ENCODE measurements at regions not wholly inside any gene's neighbourhood (a gene's known extent, or its start where the extent isn't known, plus 50 kb on each side); places are given as distances from the start of the nearest gene placed in this dataset.
"Not testable (repeated sequence)": the region's sequence is repeated elsewhere in the genome, so short reads cannot be mapped to it uniquely, and the experiment has no call there.

GRCh38 chr12:9464408-9464807 lies 143.3 kb downstream of the KLRB1 start:
- no peak for FAIRE-seq
- in situ Hi-C loops (cut with MboI) (no loop called here), intact Hi-C loops (cut with micrococcal nuclease; ENCODE audit: unreplicated experiment) (no loop called here)
- TF ChIP-seq SPI1 (IDR thresholded peaks at IDR 0.05; ENCODE audit: borderline replicate concordance, insufficient read depth, low read depth, low read length) (no peak), NR2C2 (IDR thresholded peaks at IDR 0.05; ENCODE audit: borderline replicate concordance, control insufficient read depth, insufficient read length, low read depth) (no peak), SIX5 (IDR thresholded peaks at IDR 0.05; ENCODE audit: low read depth, low read length, severe bottlenecking) (no peak), FOXM1 (IDR thresholded peaks at IDR 0.05; ENCODE audit: low read depth, low read length) (no peak)
- BruUV-seq (replicated peaks): no TSS peak
- no peak overlapping the region for H3K9ac ChIP-seq (ENCODE audit: control insufficient read depth, insufficient read depth, low read length)
- no peak for ATAC-seq
- DNase-seq (ENCODE audit: low read depth, low spot score): no peak
- RAD21 ChIA-PET (ENCODE audit: unreplicated experiment): no interaction called here
- no peaks in the 10 kb centered on the region for H3K27me3 ChIP-seq (replicated peaks in 1 of 2; ENCODE audit: control insufficient read depth in 2 of 2, insufficient read depth in 2 of 2, low read length in 1 of 2)
- H3K4me3 ChIP-seq: no peak overlapping the region
- H3K27ac ChIP-seq (ENCODE audit: control insufficient read depth, insufficient read depth): no peak overlapping the region
- no peaks in the 10 kb centered on the region for H3K9me3 ChIP-seq (replicated peaks; ENCODE audit: control insufficient read depth, insufficient read depth, low read length)
- H3K79me2 ChIP-seq (ENCODE audit: control insufficient read depth, insufficient read depth, low read length): no peaks in the 10 kb centered on the region
- no peak overlapping the region for H3K4me2 ChIP-seq (ENCODE audit: control insufficient read depth, insufficient read depth)
- POLR2A ChIA-PET: no interaction called here
- CTCF ChIA-PET: no interaction called here
- H3K4me1 ChIP-seq (ENCODE audit: control insufficient read depth, insufficient read depth, low read length): no peaks in the 10 kb centered on the region
- H3K36me3 ChIP-seq (ENCODE audit: control insufficient read depth in 2 of 2, insufficient read depth in 2 of 2, low read length in 1 of 2): no peaks in the 10 kb centered on the region
- SMC1A ChIA-PET (ENCODE audit: uncharacterized antibody, unreplicated experiment): no interaction called here
- no peak overlapping the region for H2AFZ ChIP-seq (ENCODE audit: control insufficient read depth, low read depth, low read length)
- no peaks in the 10 kb centered on the region for H4K20me1 ChIP-seq (ENCODE audit: control insufficient read depth, insufficient read depth)
- WGBS (ENCODE audit: insufficient coverage, insufficient replicate concordance, low lambda C conversion rate, missing lambda C conversion rate): 34% methylated on average over 4 of the region's 4 CpGs

GRCh38 chr12:9455516-9455915 lies 152.2 kb downstream of the KLRB1 start:
- WGBS (ENCODE audit: insufficient coverage, insufficient replicate concordance, low lambda C conversion rate, missing lambda C conversion rate): 93% methylated on average over 2 of the region's 4 CpGs
- H3K79me2 ChIP-seq (ENCODE audit: control insufficient read depth, insufficient read depth, low read length); H4K20me1 ChIP-seq (ENCODE audit: control insufficient read depth, insufficient read depth); H3K9ac ChIP-seq (ENCODE audit: control insufficient read depth, insufficient read depth, low read length); H3K36me3 ChIP-seq (ENCODE audit: control insufficient read depth in 2 of 2, insufficient read depth in 2 of 2, low read length in 1 of 2); in situ Hi-C loops (cut with MboI); ATAC-seq; POLR2A ChIA-PET; H3K4me2 ChIP-seq (ENCODE audit: control insufficient read depth, insufficient read depth); RAD21 ChIA-PET (ENCODE audit: unreplicated experiment); DNase-seq (ENCODE audit: low read depth, low spot score); SMC1A ChIA-PET (ENCODE audit: uncharacterized antibody, unreplicated experiment); CTCF ChIA-PET; H3K9me3 ChIP-seq (replicated peaks; ENCODE audit: control insufficient read depth, insufficient read depth, low read length); FAIRE-seq; H2AFZ ChIP-seq (ENCODE audit: control insufficient read depth, low read depth, low read length); H3K4me3 ChIP-seq; H3K27me3 ChIP-seq (replicated peaks in 1 of 2; ENCODE audit: control insufficient read depth in 2 of 2, insufficient read depth in 2 of 2, low read length in 1 of 2); intact Hi-C loops (cut with micrococcal nuclease; ENCODE audit: unreplicated experiment); H3K4me1 ChIP-seq (ENCODE audit: control insufficient read depth, insufficient read depth, low read length); BruUV-seq (replicated peaks); H3K27ac ChIP-seq (ENCODE audit: control insufficient read depth, insufficient read depth): not testable (repeated sequence)

- H3K27ac ChIP-seq (ENCODE audit: control insufficient read depth, insufficient read depth); H4K20me1 ChIP-seq (ENCODE audit: control insufficient read depth, insufficient read depth); FAIRE-seq; H3K4me3 ChIP-seq; RAD21 ChIA-PET (ENCODE audit: unreplicated experiment); H3K4me2 ChIP-seq (ENCODE audit: control insufficient read depth, insufficient read depth); H2AFZ ChIP-seq (ENCODE audit: control insufficient read depth, low read depth, low read length); BruUV-seq (replicated peaks); POLR2A ChIA-PET; SMC1A ChIA-PET (ENCODE audit: uncharacterized antibody, unreplicated experiment); CTCF ChIA-PET; H3K9me3 ChIP-seq (replicated peaks; ENCODE audit: control insufficient read depth, insufficient read depth, low read length); H3K27me3 ChIP-seq (replicated peaks in 1 of 2; ENCODE audit: control insufficient read depth in 2 of 2, insufficient read depth in 2 of 2, low read length in 1 of 2); ATAC-seq; H3K4me1 ChIP-seq (ENCODE audit: control insufficient read depth, insufficient read depth, low read length); intact Hi-C loops (cut with micrococcal nuclease; ENCODE audit: unreplicated experiment); H3K79me2 ChIP-seq (ENCODE audit: control insufficient read depth, insufficient read depth, low read length); H3K9ac ChIP-seq (ENCODE audit: control insufficient read depth, insufficient read depth, low read length); in situ Hi-C loops (cut with MboI); DNase-seq (ENCODE audit: low read depth, low spot score); H3K36me3 ChIP-seq (ENCODE audit: control insufficient read depth in 2 of 2, insufficient read depth in 2 of 2, low read length in 1 of 2): not testable (repeated sequence)
- 60% methylated on average over 2 of the region's 2 CpGs for WGBS (ENCODE audit: insufficient coverage, insufficient replicate concordance, low lambda C conversion rate, missing lambda C conversion rate)
Observed at GRCh38 chr12:9454021-9454420, 153.7 kb downstream of the KLRB1 start.

GRCh38 chr12:9450127-9450567 lies 157.6 kb downstream of the KLRB1 start:
- H4K20me1 ChIP-seq (ENCODE audit: control insufficient read depth, insufficient read depth); H3K4me2 ChIP-seq (ENCODE audit: control insufficient read depth, insufficient read depth); intact Hi-C loops (cut with micrococcal nuclease; ENCODE audit: unreplicated experiment); H3K79me2 ChIP-seq (ENCODE audit: control insufficient read depth, insufficient read depth, low read length); H3K4me1 ChIP-seq (ENCODE audit: control insufficient read depth, insufficient read depth, low read length); CTCF ChIA-PET; H3K9ac ChIP-seq (ENCODE audit: control insufficient read depth, insufficient read depth, low read length); POLR2A ChIA-PET; H3K27me3 ChIP-seq (replicated peaks in 1 of 2; ENCODE audit: control insufficient read depth in 2 of 2, insufficient read depth in 2 of 2, low read length in 1 of 2); H3K9me3 ChIP-seq (replicated peaks; ENCODE audit: control insufficient read depth, insufficient read depth, low read length); H3K4me3 ChIP-seq; H3K36me3 ChIP-seq (ENCODE audit: control insufficient read depth in 2 of 2, insufficient read depth in 2 of 2, low read length in 1 of 2); DNase-seq (ENCODE audit: low read depth, low spot score); H2AFZ ChIP-seq (ENCODE audit: control insufficient read depth, low read depth, low read length); H3K27ac ChIP-seq (ENCODE audit: control insufficient read depth, insufficient read depth); ATAC-seq; BruUV-seq (replicated peaks); in situ Hi-C loops (cut with MboI); FAIRE-seq; RAD21 ChIA-PET (ENCODE audit: unreplicated experiment): not testable (repeated sequence)
- SMC1A ChIA-PET (ENCODE audit: uncharacterized antibody, unreplicated experiment): interaction anchor here (1.2 kb wide), 1 partner anchor 118 kb away, joined by 3 read pairs; no protein-coding TSS in a partner anchor
- 54% methylated on average over 20 of the region's 20 CpGs for WGBS (ENCODE audit: insufficient coverage, insufficient replicate concordance, low lambda C conversion rate, missing lambda C conversion rate)
